Left ventricle myocardium inferior (tissue), 1 donor: ENCODE measurements at regions not wholly inside any gene's neighbourhood (a gene's known extent, or its start where the extent isn't known, plus 50 kb on each side); places are given as distances from the start of the nearest gene placed in this dataset.
"Not testable (repeated sequence)": the region's sequence is repeated elsewhere in the genome, so short reads cannot be mapped to it uniquely, and the experiment has no call there.

Source experiments
- DNase-seq: peaks from one replicate; pipeline ENCODE4 v3.0.0-alpha.2; 2020
- H3K27ac ChIP-seq: fragments of 200-600 bp; replicated peaks from 2 replicates; pipeline ENCODE4 v1.8.0; 2021
- H3K27me3 ChIP-seq: fragments of 200-600 bp; 2 replicates; pipeline ENCODE4 v1.8.0; 2021; ENCODE audit warnings: low read depth
- H3K36me3 ChIP-seq: fragments of 200-600 bp; 2 replicates; pipeline ENCODE4 v1.8.0; 2021
- H3K4me1 ChIP-seq: fragments of 200-600 bp; 2 replicates; pipeline ENCODE4 v1.8.0; 2021
- H3K4me3 ChIP-seq: fragments of 200-600 bp; 2 replicates; pipeline ENCODE4 v1.8.0; 2021; ENCODE audit warnings: mild to moderate bottlenecking, moderate library complexity
- H3K9me3 ChIP-seq: fragments of 200-600 bp; replicated peaks from 2 replicates; pipeline ENCODE4 v1.8.0; 2021
- CTCF ChIP-seq: fragments of 200-600 bp; IDR thresholded peaks from 2 replicates; pipeline ENCODE4 v1.8.0; 2021; ENCODE audit warnings: antibody characterized with exemption, mild to moderate bottlenecking, borderline replicate concordance
- intact Hi-C: fragments of 100-400 bp; cut with micrococcal nuclease; formaldehyde crosslinking; loops from one replicate; pipeline ENCODE4 v1.11.0; 2022
- donor health status: DM: no; HTN: yes; CAD: no; lungs with severe emphysema.

- Histone ChIP-seq H3K9me3 (peaks cover 16% of the 10 kb centered on the region), H3K36me3 (no peaks in the 10 kb centered on the region), H3K4me1 (no peaks in the 10 kb centered on the region), H3K27ac (no peak overlapping the region), H3K27me3 (no peaks in the 10 kb centered on the region), H3K4me3 (no peak overlapping the region)
- intact Hi-C loops: no loop called here
- TF ChIP-seq CTCF: no peak
- no peak for DNase-seq
Measured at GRCh38 chr2:22143840-22144239, 1020.1 kb downstream of the TDRD15 start.

GRCh38 chr2:22153931-22154613, 1030.3 kb downstream of the TDRD15 start:
- H3K4me3 ChIP-seq: no peak overlapping the region
- no peak for DNase-seq
- peaks cover 16% of the 10 kb centered on the region for H3K27me3 ChIP-seq
- intact Hi-C loops: no loop called here
- peaks cover 6% of the 10 kb centered on the region for H3K9me3 ChIP-seq
- H3K27ac ChIP-seq: no peak overlapping the region
- no peaks in the 10 kb centered on the region for H3K36me3 ChIP-seq
- TF ChIP-seq CTCF: no peak
- no peaks in the 10 kb centered on the region for H3K4me1 ChIP-seq

- H3K27ac ChIP-seq, H3K4me3 ChIP-seq, H3K4me1 ChIP-seq, intact Hi-C loops, H3K9me3 ChIP-seq, DNase-seq, H3K36me3 ChIP-seq: not testable (repeated sequence)
- H3K27me3 ChIP-seq: peaks cover 16% of the 10 kb centered on the region
Measured at GRCh38 chr2:22156661-22157060, 1032.9 kb downstream of the TDRD15 start.

GRCh38 chr2:22167256-22167655, 1043.5 kb downstream of the TDRD15 start:
- Histone ChIP-seq H3K27me3 (no peaks in the 10 kb centered on the region), H3K27ac (no peak overlapping the region), H3K4me1 (no peaks in the 10 kb centered on the region), H3K36me3 (no peaks in the 10 kb centered on the region), H3K9me3 (peaks cover 24% of the 10 kb centered on the region), H3K4me3 (no peak overlapping the region)
- no peak for DNase-seq
- no peak for TF ChIP-seq CTCF
- intact Hi-C loops: no loop called here

GRCh38 chr2:22175003-22175402, 1051.2 kb downstream of the TDRD15 start:
- Histone ChIP-seq H3K27ac (no peak overlapping the region), H3K4me1 (no peaks in the 10 kb centered on the region), H3K9me3 (peaks cover 5% of the 10 kb centered on the region), H3K27me3 (no peaks in the 10 kb centered on the region), H3K36me3 (no peaks in the 10 kb centered on the region), H3K4me3 (no peak overlapping the region)
- intact Hi-C loops: no loop called here
- no peak for DNase-seq
- TF ChIP-seq CTCF: no peak

- Histone ChIP-seq H3K27ac (no peak overlapping the region), H3K4me3 (no peak overlapping the region), H3K9me3 (no peaks in the 10 kb centered on the region), H3K4me1 (no peaks in the 10 kb centered on the region), H3K27me3 (no peaks in the 10 kb centered on the region), H3K36me3 (no peaks in the 10 kb centered on the region)
- TF ChIP-seq CTCF: no peak
- DNase-seq: no peak
- intact Hi-C loops: no loop called here
Measured at GRCh38 chr2:22185251-22185650, 1061.5 kb downstream of the TDRD15 start.

GRCh38 chr2:22186261-22186828, 1062.6 kb downstream of the TDRD15 start:
- H3K4me1 ChIP-seq, H3K4me3 ChIP-seq, H3K36me3 ChIP-seq, DNase-seq, H3K27ac ChIP-seq, H3K27me3 ChIP-seq, intact Hi-C loops, H3K9me3 ChIP-seq: not testable (repeated sequence)
